ENCODE measurements at regions not wholly inside any gene's neighbourhood (a gene's known extent, or its start where the extent isn't known, plus 50 kb on each side); places are given as distances from the start of the nearest gene placed in this dataset.
"Not testable (repeated sequence)": the region's sequence is repeated elsewhere in the genome, so short reads cannot be mapped to it uniquely, and the experiment has no call there.

DNA sequence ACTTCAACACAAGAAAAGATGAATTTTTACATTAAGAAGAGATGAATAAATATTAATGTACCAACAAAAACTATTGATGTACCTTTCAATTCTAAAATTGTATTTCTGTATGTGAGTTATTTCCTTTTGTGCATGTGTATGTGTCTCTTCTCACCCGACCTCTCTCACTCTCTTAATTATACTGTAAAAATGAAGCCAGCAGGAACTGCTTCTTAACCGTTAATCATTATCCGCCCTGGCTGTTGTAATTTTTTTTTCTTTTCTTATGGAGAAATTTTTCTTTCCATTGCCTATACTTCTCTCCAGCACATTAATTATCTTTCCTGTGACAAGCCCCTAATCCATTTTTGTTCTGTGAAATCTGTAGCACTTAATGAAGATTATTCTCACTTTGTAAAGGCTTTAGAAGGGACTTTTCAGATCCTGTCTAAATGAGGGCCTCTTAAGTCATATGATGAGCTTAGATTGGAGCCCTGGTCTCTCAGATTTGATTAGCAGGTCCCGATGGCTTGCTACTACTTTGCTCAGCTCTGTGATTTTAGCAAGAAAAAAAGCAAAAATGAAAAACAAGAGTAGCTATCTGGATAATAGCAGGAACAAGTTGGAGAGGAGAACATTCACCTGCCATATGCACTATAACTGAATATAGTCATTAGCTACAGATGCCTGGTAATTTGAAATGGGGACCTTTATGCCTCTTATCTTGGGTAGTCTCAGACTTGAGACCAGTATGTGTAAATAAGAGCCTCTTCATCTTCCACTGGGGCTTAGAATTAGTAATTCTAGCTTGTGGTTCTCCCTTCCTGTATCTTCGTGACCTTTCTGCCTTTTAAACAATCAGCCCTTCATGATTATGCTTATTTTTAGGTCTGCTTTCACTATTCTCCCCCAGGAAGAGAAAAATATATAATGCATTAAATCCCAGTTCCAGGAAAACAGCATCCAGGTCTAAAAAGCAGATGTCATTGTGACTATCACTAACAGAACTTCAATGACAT, 80.0 kb upstream of the COL1A2 start:
- TF ChIP-seq, protein P1, sequence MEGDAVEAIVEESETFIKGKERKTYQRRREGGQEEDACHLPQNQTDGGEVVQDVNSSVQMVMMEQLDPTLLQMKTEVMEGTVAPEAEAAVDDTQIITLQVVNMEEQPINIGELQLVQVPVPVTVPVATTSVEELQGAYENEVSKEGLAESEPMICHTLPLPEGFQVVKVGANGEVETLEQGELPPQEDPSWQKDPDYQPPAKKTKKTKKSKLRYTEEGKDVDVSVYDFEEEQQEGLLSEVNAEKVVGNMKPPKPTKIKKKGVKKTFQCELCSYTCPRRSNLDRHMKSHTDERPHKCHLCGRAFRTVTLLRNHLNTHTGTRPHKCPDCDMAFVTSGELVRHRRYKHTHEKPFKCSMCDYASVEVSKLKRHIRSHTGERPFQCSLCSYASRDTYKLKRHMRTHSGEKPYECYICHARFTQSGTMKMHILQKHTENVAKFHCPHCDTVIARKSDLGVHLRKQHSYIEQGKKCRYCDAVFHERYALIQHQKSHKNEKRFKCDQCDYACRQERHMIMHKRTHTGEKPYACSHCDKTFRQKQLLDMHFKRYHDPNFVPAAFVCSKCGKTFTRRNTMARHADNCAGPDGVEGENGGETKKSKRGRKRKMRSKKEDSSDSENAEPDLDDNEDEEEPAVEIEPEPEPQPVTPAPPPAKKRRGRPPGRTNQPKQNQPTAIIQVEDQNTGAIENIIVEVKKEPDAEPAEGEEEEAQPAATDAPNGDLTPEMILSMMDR (IDR thresholded peaks at IDR 0.05; ENCODE audit: insufficient read depth, low read length): no peak
- no peak overlapping the region for H3K4me3 ChIP-seq (ENCODE audit: low read depth, low read length)
- DNase-seq (ENCODE audit: low read depth): no peak

DNA sequence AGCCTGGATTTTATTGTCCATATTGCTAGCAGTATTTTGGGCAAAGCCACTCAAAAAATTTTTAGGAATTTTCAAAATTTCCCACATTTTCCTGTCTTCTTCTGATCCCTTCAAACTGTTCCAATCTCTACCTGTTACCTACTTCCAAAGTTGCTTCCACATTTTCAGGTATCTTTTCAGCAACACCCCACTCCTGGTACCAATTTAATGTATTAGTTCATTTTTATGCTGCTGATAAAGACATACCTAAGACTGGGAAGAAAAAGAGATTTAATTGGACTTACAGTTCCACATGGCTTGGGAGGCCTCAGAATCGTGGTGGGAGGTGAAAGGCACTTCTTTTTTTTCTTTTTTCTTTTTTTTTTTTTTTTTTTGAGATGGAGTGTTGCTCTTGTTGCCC, 73.6 kb upstream of the COL1A2 start:
- not testable (repeated sequence) for H3K4me3 ChIP-seq (ENCODE audit: low read depth, low read length); DNase-seq (ENCODE audit: low read depth)

DNA sequence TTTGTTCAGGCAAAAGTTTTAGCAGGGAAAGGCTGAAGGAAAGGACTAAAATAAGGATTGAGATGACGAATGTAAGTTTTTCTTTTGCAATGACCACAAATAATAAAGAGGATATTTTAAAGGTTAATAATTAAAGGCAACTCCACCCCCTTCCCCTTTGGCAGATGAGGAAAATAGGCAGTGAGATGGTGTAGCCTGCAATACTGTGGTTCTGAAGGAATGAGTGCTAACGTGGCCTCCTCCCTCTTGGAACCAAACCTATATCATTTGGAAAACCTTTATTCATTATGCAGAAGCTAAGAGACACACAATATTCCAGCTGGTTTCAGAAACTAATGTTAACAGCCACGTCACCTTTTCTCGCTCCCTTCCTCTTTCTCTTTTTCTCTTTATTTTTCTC, 70.9 kb upstream of the COL1A2 start:
- H3K4me3 ChIP-seq (ENCODE audit: low read depth, low read length): no peak overlapping the region
- peak; percentile 73 for DNase-seq (ENCODE audit: low read depth)
- TF ChIP-seq, protein P1 (IDR thresholded peaks at IDR 0.05; ENCODE audit: insufficient read depth, low read length): no peak

DNA sequence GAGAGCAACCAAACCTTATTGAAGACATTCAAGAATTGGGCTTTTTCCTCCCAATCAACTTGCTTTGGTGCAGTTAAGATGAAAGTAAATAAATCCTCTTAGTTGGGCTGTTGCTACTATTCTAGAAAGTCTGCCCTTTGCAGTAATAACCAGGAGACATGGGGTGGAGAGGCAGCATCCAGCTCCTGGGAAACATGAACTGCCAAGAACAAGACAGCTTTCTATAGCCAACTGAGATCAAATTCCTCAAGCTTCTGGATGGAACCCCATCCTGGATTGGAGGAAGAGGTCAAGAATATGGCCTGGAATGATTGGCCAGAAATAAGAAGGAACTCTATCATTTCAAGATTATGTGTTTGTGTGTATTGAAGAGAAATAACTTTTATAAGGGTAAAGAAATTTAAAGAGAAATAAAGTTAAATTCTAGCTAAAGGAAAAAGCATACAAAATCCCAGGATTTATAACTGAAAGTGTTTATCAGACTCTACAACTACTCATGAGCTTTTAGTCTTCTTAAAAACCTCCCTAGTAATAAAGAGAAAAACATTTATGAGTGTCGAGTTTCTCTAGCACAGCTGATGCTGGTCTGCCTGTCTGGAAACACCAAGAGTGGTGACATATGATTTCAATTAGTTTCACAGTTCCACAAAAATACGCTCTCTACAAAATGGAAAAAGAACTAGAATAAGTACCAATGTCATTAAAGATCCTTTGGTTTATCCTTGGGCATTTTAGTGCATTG, 70.1 kb upstream of the COL1A2 start:
- no peak overlapping the region for H3K4me3 ChIP-seq (ENCODE audit: low read depth, low read length)
- TF ChIP-seq, protein P1 (IDR thresholded peaks at IDR 0.05; ENCODE audit: insufficient read depth, low read length): no peak
- DNase-seq (ENCODE audit: low read depth): peak; percentile 75

DNA sequence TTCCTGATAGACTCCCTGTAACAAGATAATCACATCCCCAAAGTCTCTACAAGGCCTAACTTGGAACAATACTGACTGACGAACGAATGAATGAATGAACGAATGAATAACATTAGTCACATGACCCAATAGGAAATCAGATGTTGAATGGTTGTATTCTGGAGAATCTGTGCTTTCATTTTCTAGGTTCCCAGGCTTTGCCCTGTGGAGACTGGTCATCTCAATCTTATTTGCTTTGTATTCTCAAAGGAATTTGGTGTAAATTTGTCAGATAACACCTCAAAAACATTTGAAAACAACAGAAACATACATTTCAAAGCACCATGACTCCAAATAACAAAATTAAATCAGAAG, 69.6 kb upstream of the COL1A2 start:
- H3K4me3 ChIP-seq (ENCODE audit: low read depth, low read length): no peak overlapping the region
- TF ChIP-seq, protein P1 (IDR thresholded peaks at IDR 0.05; ENCODE audit: insufficient read depth, low read length): no peak
- no peak for DNase-seq (ENCODE audit: low read depth)

DNA sequence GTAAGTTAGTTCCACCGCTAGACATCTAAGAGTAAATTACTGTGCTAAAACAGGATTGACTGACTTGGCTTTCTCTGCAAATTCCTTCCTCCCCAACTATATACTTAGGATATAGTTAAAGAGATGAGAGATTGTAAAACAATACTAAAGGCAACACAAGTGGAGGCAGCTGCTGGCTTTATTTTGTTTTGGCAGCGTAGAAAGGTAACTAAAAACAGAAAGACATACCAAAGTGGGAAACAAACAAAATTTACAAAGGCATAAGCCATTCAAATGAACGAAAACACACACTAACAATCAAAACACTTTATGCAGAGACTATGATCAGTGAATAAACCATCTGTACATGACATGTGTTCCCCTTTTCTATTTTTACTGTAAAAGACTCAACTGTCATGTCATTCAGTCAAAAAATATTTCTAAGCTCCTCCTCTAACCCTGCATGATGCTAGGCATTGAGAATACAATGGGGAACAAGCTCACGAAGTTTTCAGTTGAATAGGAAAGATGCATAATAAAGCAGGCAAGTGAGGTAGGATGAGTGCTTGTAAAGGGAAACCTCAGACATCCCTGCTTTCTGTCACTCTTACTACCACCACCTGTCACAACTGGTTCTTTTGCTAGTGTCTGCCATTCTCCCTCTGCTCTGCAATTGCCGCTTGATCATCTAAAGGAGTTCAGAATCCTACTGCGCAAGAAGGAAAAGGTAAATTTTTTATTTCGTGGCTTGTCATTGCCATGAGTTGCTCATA, 64.2 kb upstream of the COL1A2 start:
- TF ChIP-seq, protein P1 (IDR thresholded peaks at IDR 0.05; ENCODE audit: insufficient read depth, low read length): no peak
- no peak overlapping the region for H3K4me3 ChIP-seq (ENCODE audit: low read depth, low read length)
- DNase-seq (ENCODE audit: low read depth): no peak

Data from fibroblast of the aortic adventitia (primary cell).